Embryonic facial prominence (tissue), 1 donor: ENCODE measurements at regions not wholly inside any gene's neighbourhood (a gene's known extent, or its start where the extent isn't known, plus 50 kb on each side); places are given as distances from the start of the nearest gene placed in this dataset.
"Not testable (repeated sequence)": the region's sequence is repeated elsewhere in the genome, so short reads cannot be mapped to it uniquely, and the experiment has no call there.

ENCODE experiments used
- DNase-seq: peaks from one replicate; pipeline ENCODE4 v3.0.0-alpha.2; 2016; ENCODE audit errors: extremely low spot score

DNA sequence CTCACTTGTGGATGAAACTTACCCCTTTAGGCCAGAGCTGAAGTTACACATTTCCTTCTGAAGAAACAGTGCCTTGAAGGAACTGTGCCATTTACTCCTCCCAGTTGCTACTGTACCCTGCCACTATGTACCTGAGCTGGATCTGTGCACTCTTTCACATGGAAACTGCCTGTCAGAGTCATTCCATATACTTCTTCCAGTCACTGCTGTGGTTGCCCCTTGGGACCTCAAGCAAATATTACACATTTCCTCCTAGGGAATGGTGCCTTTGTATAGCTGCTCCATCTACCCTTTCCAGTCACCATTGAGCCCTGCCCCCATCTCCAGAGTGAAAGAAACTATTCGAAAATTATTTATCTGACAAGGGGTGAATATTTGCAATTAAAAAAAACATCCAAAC lies 1328.3 kb downstream of the TECRL start:
- no peak for DNase-seq

DNA sequence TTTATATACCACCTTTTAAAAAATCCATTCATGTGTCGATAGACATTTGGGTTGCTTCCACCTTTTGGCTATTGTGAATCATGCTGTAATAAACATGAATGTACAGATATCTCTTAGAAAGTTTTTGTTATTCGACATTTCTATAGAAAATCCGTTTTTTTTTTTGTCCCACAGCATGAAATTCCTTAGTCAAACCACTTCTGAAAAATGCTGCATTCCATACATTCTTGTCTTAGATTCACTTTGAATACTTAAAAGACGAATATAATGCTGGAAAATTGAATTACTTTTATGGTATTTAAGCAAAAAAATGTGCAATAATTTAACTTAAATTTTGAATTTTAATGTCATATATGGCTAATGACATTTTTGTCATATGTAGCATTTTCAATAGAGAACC lies 1345.5 kb downstream of the TECRL start:
- no peak for DNase-seq

DNA sequence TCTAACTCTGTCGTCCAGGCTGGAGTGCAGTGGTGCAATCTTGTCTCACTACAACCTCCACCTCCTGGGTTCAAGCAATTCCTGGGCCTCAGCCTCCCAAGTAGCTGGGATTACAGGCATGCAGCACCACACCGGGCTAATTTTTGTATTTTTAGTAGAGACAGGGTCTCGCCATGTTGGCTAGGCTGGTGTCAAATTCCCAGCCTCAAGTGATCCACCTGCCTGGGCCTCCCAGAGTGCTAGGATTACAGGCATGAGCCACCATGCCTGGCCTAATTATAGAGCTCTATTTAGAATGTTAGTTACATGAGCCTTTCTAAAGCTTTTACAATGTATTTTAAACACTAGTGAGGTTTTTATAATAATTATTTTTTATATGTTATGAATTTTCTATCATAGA lies 1346.4 kb downstream of the TECRL start:
- DNase-seq, result not testable (repeated sequence)

DNA sequence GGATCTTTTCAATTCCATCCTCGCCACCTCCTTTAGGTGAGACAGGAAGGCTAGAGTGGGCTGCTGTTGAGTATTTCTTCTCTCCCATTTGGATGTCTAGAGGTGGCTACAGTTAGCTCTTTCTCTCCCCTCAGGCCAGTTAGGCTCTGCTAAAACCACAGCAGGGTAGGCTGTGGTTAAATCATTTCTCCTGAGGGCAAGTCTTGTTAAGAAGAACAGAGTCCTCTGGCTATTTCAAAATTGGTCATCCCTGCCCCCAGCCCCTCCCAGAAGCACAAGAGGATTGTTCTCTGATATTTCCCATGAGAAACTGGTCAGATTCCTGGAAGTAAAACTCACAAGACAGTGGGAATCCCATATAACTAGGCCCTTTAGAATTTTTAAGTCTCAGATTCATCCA lies 1359.5 kb downstream of the TECRL start:
- no peak for DNase-seq

DNA sequence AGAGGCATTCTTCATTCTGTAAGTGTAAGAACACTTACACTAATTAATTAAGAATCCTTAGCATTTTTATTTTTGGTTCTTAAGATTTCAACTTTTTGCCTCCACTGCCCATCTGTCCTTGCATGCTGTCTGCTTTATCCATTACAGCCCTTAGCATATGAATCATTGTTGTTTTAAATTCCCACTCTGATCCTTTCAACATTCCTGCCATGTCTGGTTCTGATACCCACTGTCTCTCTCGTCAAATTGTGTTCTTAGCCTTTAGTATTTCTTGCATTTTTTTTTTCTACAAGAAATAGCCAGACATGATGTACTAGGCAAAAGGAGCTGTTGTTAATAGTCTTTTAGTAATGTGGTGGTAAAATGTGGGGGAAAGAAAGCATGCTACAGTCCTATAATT lies 1360.0 kb downstream of the TECRL start:
- DNase-seq, result no peak

DNA sequence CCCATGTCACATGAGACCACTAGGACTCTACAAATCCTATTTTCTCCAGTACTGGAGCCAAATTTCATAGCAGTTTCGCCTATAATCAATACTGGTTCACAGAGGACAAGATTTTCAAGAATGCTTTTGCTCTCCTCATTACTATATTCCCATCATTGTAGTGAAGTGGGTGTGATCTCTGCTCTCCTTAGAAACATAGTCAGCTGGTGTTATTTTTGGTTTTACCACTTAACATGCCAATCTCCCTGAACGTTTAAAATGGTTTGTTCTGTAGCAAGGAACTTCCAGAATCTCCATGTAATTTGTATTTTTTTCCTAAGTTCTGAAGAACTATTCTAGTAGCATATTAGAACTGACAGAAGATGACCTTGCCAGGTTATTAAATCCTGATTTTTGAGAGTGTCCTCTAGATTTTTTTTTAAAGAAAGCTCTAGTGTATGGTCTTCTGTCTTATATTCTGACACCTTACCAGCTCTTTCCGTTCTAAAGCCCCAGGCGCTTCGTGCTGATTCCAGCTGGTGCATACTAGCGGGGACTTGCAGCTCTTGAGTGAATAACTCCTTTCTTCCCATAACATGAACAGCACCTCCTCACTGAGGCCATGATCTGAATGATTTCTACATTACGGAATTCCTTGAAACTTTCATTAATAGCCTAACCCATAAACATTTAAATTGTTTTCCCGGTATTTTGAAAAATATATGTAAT lies 1372.9 kb downstream of the TECRL start:
- no peak for DNase-seq

DNA sequence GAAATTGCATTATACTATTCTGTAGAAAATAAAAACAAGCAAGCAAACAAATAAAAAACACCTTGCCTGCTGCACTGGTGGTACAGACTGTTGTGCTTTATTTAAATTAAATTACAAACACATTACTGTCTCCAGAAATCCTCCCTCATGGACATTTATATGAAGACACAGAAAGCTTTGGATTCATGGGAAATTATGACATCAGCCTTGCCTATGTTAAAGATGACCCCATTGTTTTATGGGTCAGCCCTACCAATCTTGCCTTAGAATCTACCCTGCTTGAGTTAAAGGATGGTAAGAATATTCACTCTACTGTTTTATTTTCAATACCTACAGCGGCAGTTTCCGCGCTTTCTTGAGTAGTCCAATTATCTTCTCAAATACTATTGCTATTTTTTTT lies 1379.9 kb downstream of the TECRL start:
- no peak for DNase-seq

DNA sequence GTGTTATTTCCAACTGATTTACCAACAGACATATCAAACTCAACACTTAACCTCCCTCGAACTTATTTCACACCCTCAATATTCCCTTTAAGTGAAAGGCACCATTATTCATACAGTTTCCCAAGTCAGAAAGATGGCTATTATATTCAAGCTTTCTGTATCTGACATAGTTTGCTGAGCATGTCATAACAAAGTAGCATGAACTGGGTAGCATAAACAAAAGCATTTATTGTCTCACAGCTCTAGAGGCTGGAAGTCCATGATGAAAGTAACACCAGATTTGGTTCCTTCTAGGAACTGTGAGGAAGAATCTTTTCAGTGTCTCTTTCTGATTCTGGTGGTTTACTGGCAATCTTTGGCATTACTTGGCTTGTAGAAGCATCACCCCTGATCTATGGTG lies 1388.6 kb downstream of the TECRL start:
- no peak for DNase-seq

DNA sequence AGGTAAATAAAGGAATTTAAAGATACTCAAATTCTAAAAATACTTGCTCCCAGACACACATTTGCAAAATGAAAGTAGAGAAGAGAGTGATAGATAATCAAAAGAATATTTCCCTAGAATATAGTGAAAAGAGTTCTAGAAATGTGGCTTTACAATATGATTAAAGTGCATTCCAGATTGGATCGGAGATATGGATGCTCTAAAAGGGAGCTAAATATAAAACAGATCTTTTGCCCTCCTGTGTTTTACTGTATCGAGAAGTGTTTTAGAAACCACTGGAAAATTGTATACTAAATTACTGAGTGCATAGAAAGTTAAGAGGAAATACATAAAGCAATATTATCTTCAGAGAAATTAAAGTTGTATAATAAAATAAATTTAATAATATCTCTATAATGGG lies 1392.0 kb downstream of the TECRL start:
- no peak for DNase-seq

DNA sequence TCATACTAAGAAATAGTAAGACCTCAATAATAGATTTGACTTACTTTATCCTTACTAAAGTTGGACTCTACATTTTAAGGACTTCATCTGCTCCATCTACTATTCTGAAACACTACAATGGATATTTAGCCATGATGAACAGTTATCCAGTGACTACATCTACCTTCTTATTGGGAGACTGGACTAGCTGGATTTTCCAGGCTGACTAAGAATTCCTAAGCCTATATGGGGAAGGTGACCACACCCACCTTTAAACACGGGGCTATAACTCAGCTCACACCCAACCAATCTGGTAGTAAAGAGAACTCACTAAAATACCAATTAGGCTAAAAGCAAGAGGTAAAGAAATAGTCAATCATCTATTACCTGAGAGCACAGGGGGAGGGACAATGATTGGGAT lies 1438.4 kb downstream of the TECRL start:
- no peak for DNase-seq

DNA sequence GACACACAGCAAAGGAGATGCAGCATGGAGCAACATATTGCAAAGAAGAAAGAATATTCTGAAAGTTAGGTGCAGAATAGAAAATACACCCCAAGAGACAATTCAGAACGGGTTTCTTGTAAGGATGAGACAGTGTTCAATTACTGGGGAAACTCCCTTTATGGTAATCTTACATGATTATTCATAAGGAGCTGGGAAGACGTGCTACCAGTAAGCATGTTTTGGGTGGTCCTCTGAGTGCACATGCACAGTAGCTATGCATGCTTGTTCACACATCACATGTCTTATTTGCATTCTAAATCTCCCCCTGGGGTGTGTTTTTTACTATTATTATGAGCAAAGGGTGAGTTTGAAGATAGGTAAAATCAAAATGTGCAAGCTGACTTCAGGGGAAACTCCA lies 1448.8 kb downstream of the TECRL start:
- no peak for DNase-seq

DNA sequence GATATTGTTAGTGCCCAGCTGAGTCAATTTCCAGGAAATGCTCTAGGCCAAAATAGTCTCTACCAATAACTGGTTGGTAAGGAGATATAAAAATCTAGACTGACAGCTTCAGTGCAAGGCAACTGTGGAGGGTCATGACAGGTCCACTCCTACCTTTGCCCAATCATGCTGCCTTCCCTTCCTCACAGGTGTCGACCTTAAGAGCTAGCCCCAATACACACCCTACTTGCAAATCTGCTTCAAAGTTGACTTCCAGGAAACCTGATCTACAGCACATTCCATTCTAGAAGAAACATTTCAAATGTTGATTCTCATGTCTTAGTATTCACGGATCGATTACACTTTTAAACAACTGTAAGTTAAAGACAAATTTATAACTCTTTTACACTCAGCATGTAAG lies 1455.5 kb downstream of the TECRL start:
- DNase-seq, result no peak

DNA sequence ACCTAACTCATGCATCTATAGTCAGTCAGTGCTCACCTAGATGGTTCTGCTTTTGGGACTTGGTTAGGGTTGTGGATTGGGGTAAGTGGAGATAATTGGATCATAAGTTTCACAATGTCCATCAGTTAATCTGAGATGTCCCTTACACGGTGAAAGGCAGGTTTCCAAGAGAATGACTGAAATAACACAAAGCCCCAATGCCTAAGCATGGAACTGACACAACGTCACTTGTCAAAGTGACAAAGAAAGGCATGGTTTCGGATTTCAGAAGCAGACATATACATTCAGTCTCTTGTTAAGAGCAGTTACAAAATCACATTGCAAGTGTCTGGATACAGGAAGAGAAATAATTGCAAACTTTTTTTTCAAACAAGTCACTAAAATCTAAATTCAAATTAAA lies 1456.9 kb downstream of the TECRL start:
- DNase-seq, result no peak

DNA sequence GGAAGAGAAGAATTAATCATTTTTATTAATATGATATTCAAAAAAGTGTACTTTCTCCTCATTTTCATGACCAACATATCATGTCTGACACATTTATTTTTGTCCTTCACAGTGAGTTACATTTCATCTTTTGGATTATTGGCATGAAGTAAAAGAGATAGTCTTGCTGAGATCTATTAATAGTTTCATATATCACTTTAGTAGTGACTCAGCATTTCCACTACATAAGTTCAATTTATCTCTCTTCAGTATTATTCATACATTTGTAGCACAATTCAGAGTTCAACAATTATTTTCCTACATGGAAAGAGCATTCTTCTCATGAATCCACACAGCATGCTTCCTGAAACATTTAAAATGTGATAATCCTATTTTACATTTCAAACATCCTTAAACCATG lies 1461.1 kb downstream of the TECRL start:
- DNase-seq, result no peak

DNA sequence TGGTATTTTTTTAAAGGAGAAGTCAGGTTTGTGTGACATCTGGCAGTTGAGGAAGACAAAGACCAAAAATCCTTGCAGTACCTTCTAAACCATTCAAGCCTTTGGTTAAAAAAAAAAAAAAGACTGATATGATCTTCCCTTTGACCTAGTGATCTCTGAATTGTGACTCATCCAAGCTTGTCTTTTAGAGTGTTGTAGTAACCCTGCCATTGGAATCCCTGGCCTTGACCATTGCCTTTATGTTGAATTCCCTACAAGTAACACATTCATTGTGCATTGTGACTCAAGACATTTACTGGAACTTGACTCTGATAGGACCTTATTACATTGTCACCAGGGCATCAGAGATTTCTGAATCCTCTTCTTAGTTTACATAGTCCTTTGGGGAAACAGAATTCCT lies 1469.0 kb downstream of the TECRL start:
- DNase-seq, result no peak

DNA sequence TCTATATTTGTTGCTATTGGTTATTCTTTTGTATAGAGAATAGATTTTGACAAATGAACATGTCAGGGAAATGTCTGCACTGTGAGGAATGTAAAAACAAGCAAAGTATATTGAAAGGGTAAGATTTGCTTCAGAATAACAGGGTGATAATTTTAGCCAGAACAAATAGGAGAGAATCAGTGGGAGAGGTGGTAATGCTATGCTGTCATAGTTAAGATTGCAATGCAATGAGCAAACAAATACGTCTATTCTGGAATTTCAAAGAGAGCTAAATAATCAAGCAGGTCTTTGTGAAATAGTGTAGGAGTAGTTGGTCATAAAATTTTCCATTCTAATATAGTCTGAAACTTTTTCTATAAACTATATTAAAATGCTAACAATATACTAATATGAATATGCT lies 1478.4 kb downstream of the TECRL start:
- DNase-seq, result no peak

DNA sequence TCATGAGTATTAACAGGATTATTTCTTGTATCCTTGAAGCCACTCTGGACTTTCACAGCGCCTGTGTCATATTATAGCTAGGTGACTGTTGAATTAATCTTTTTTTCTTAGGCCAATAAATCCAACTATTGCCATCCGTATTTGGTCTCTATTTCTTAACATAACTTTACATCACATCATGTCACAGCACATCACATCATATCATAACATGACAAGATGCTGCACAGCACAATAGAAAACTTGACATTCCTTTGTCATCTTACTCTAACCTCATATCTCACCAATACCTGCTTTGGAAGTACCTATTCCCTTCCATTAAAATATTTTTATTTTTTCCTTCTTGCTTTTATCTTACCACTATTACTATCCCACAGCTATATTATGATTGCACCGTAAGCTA lies 1480.8 kb downstream of the TECRL start:
- no peak for DNase-seq

DNA sequence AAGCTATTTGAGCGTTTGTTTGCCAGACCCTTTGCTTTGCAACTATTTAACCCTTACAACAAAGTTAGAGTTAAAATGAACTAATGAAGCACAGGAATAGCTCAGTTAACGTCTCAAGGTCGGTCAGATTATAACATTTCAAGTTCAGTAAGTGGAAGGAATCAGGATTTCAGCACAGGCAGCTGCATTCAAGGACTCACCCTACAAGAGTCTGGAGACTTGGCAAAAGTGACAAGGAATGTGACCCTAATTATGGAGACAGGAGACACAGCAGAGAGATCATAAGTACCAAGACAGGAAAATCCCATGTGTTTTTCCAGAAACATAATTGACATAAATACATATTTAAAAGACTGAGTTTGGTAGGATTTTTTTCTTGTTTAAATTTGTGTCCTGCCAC lies 1481.7 kb downstream of the TECRL start:
- DNase-seq, result no peak

DNA sequence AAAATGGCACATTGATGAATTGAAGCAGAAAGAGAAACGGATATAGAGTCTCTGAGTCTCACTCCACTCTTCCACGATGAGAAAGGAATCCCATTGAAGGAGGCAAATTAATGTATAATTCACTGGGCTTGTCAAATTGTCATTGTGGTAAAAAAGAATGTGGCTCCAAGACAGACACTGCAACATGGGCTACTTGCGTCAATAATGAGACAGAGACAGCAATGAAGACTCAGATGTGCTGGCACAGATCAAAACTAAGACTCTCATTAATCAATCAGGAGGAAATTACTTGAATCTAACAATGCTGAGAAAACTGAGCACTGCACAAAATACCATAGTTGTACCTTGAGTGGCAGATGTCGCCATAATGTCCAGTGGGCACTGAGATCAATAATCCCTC lies 1485.5 kb downstream of the TECRL start:
- DNase-seq, result no peak

DNA sequence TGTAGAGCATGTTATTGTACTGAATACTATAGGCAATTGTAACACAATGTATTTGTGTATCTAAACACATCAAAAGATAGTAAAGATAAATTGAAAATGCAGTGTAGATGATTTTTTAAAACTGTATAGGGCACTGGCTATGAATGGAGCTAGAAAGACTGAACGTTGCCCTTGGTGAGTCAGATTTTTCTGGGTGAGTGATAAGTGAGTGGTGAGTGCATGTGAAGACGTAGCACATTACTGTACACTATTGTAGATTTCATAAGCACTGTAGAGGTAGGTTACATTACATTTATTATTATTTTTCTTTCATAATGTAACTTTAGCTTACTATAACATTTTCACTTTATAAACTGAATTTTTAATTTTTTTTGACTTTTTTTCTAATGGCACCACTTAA lies 1491.6 kb downstream of the TECRL start:
- DNase-seq, result no peak

DNA sequence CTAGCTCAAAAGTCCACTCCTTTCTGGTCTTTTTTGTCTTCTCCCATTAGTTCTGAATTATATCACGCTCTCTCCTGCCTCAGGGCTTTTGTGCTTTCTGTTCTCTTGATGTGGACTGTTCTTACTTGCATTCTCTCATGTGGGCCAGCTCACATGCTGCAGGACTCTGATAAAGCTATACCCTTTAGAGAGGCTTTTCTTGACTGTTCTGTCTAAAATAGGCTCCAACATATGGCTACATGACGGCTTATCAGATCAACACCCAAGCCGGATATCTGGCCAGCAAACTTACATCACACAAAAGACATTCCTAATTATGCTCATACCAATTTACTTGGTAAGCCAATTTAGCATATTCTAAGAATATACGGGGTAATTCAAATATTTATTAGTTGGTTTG lies 1494.5 kb downstream of the TECRL start:
- no peak for DNase-seq

DNA sequence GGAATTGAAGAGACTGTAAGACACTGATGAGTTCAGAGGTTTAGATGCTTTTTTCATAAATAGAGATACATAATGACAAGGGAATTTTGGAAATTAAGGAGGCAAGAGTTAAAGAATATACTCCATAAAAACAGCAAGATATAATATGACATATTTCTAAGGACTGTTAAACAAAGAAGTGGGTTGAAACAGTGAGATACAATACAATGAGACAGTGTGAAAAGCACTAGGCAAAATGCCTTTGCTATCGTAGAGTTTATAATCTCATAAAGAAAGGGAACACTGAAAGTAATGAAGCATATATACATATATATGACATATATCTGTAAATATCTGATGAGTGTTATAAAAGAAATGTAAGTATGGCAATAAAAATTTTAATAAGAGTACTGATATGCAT lies 1496.2 kb downstream of the TECRL start:
- no peak for DNase-seq

DNA sequence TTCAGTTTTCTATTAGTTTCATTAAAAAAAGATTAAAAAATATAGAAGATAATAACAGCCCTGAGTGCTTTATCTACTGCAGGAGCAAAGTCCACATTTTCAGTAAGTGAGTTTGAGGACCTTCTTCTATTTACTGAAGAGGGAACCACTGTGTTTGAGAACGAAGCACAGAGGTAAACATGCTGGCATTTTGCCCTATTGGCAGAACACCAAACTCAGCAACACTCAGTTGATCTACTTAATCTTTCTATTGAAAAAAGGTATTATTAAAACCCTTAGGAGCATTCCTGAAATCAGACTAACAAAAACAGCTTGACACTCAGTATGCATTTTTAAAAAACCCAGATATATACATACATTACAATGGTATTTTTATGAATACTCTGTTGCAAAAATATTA lies 1496.7 kb downstream of the TECRL start:
- DNase-seq, result no peak

DNA sequence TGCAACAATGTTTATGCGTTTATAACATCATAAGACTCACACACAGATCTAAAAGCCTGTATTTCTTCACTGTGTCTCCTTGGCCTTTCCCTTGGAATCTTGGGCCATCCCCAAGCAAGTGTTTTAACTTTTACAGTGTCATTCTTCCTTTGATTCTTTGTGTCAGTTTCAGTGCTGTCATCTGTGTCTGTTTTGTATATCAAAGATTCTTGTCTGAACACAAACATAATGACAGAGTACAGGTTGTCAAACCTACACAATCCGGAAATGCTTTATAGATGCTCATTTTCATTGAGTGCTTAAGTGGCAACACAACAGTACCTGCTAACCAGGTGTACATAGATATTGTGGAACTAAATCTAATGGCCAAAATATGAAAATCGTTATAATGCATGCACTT lies 1500.0 kb downstream of the TECRL start:
- no peak for DNase-seq

DNA sequence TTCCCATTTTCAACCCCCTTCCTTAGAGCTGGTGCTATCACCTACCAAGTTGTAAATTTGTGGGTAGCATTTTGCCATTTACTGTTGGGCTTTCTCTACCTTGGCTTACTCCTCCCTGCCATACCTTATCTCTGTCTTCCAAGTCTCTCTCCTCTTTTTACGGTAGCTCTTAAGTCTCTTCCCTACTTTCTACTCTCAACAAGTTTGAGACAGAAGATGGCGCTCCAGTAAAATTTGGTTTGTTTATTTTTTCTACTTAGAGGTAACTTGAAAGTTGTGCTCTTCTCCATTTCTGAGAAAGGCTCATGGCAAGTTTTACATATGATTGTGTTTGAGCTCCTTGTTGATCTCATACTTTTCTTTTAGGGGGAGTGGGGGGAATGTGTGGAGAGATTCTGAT lies 1508.1 kb downstream of the TECRL start:
- no peak for DNase-seq
